Ishikawa (cell line): ENCODE measurements at regions not wholly inside any gene's neighbourhood (a gene's known extent, or its start where the extent isn't known, plus 50 kb on each side); places are given as distances from the start of the nearest gene placed in this dataset.

Experiments
- CEBPB ChIP-seq: IDR thresholded peaks from 2 replicates; pipeline ENCODE4 v1.6.1; 2012
- CREB1 ChIP-seq: IDR thresholded peaks from 2 replicates; pipeline ENCODE4 v1.6.1; 2012; ENCODE audit warnings: low read depth
- EGR1 ChIP-seq: IDR thresholded peaks from 2 replicates; pipeline ENCODE4 v1.6.1; 2012
- EP300 ChIP-seq: IDR thresholded peaks from 2 replicates; pipeline ENCODE4 v1.6.1; 2012; ENCODE audit warnings: borderline replicate concordance
- FOXM1 ChIP-seq: IDR thresholded peaks from 2 replicates; pipeline ENCODE4 v1.6.1; 2012; ENCODE audit warnings: low read depth, borderline replicate concordance
- MAX ChIP-seq: IDR thresholded peaks from 2 replicates; pipeline ENCODE4 v1.6.1; 2012
- NFIC ChIP-seq: IDR thresholded peaks from 2 replicates; pipeline ENCODE4 v1.6.1; 2012
- RAD21 ChIP-seq: IDR thresholded peaks from 2 replicates; pipeline ENCODE4 v1.6.1; 2012; ENCODE audit warnings: low read depth
- REST ChIP-seq: IDR thresholded peaks from 2 replicates; pipeline ENCODE4 v1.6.1; 2012; ENCODE audit warnings: low read depth, mild to moderate bottlenecking
- TAF1 ChIP-seq: IDR thresholded peaks from 2 replicates; pipeline ENCODE4 v1.6.1; 2012; ENCODE audit warnings: low read depth, mild to moderate bottlenecking
- TCF12 ChIP-seq: IDR thresholded peaks from 2 replicates; pipeline ENCODE4 v1.6.1; 2012; ENCODE audit warnings: low read depth
- TEAD4 ChIP-seq: IDR thresholded peaks from 2 replicates; pipeline ENCODE4 v1.6.1; 2012
- USF1 ChIP-seq: IDR thresholded peaks from 2 replicates; pipeline ENCODE4 v1.6.1; 2012
- YY1 ChIP-seq: IDR thresholded peaks from 2 replicates; pipeline ENCODE4 v1.6.1; 2012; ENCODE audit warnings: low read depth
- ZBTB7A ChIP-seq: IDR thresholded peaks from 2 replicates; pipeline ENCODE4 v1.6.1; 2012; ENCODE audit warnings: low read depth

GRCh38 chr5:51544031-51544785, 161.0 kb downstream of the ISL1 start:
- no peak for TF ChIP-seq RAD21
- TF ChIP-seq EP300: no peak
- TF ChIP-seq TEAD4: no peak
- no peak for TF ChIP-seq YY1
- TF ChIP-seq NFIC: peak; percentile 48; the same call in 1 of the 2 replicates
- no peak for TF ChIP-seq MAX
- TF ChIP-seq TAF1: no peak
- no peak for TF ChIP-seq TCF12

- TF ChIP-seq YY1 (no peak), MAX (no peak), CREB1 (no peak), EGR1 (no peak), TEAD4 (no peak), FOXM1 (no peak)
Observed at GRCh38 chr5:51556833-51557232, 173.6 kb downstream of the ISL1 start.

- TF ChIP-seq TAF1: no peak
- TF ChIP-seq MAX: no peak
- TF ChIP-seq YY1: no peak
- no peak for TF ChIP-seq USF1
- TF ChIP-seq TCF12: no peak
- TF ChIP-seq TEAD4: no peak
- no peak for TF ChIP-seq NFIC
- no peak for TF ChIP-seq REST
- TF ChIP-seq FOXM1: no peak
Observed at GRCh38 chr5:51558682-51559081, 175.4 kb downstream of the ISL1 start.

GRCh38 chr5:51559339-51559738, 176.1 kb downstream of the ISL1 start:
- TF ChIP-seq RAD21: no peak
- no peak for TF ChIP-seq YY1
- TF ChIP-seq FOXM1: no peak
- no peak for TF ChIP-seq EGR1
- TF ChIP-seq USF1: no peak
- TF ChIP-seq CREB1: no peak
- TF ChIP-seq ZBTB7A: no peak
- TF ChIP-seq TCF12: no peak
- no peak for TF ChIP-seq MAX
- TF ChIP-seq TEAD4: no peak
- TF ChIP-seq TAF1: no peak
- TF ChIP-seq EP300: no peak
- no peak for TF ChIP-seq NFIC

GRCh38 chr5:51559921-51560658, 176.8 kb downstream of the ISL1 start:
- TF ChIP-seq REST: no peak

- no peak for TF ChIP-seq CEBPB
- TF ChIP-seq TCF12: no peak
- no peak for TF ChIP-seq REST
- no peak for TF ChIP-seq RAD21
- TF ChIP-seq EP300: no peak
- TF ChIP-seq YY1: no peak
- no peak for TF ChIP-seq EGR1
- TF ChIP-seq MAX: no peak
- no peak for TF ChIP-seq TAF1
- TF ChIP-seq FOXM1: no peak
- no peak for TF ChIP-seq TEAD4
- TF ChIP-seq ZBTB7A: no peak
- TF ChIP-seq USF1: no peak
- no peak for TF ChIP-seq CREB1
- TF ChIP-seq NFIC: no peak
Observed at GRCh38 chr5:51566953-51567352, 183.7 kb downstream of the ISL1 start.
